Esophagus muscularis mucosa (tissue), 4 donors: ENCODE measurements at regions not wholly inside any gene's neighbourhood (a gene's known extent, or its start where the extent isn't known, plus 50 kb on each side); places are given as distances from the start of the nearest gene placed in this dataset.

ENCODE experiments used
- DNase-seq: peaks from one replicate; pipeline ENCODE4 v3.0.0-alpha.2; 2017; ENCODE audit errors: extremely low spot score
- H3K27ac ChIP-seq, 4 donors: fragments of 200-600 bp; sonication (generic); replicated peaks in 1 of 4; 1 replicate in 3 of 4; 2 replicates in 1 of 4; pipeline ENCODE4 v1.5.1; 2016 to 2019; ENCODE audit warnings: mild to moderate bottlenecking in 1 of 4
- H3K27me3 ChIP-seq, 4 donors: fragments of 200-600 bp; sonication (generic); one replicate each; pipeline versions ENCODE4 v1.5.1 to v1.6.0; 2016 to 2019
- H3K36me3 ChIP-seq, 4 donors: fragments of 200-600 bp; sonication (generic); one replicate each; pipeline ENCODE4 v1.5.1; 2016 to 2019
- H3K4me1 ChIP-seq, 4 donors: fragments of 200-600 bp; sonication (generic); one replicate each; pipeline ENCODE4 v1.5.1; 2016 to 2019
- H3K4me3 ChIP-seq, 4 donors: fragments of 200-600 bp; sonication (generic); 1 replicate in 2 of 4; 2 replicates in 2 of 4; pipeline ENCODE4 v1.5.1; 2016 to 2019; ENCODE audit warnings: mild to moderate bottlenecking in 4 of 4, moderate library complexity in 1 of 4
- H3K9me3 ChIP-seq, 4 donors: fragments of 200-600 bp; sonication (generic); 1 replicate in 3 of 4; 2 replicates in 1 of 4; pipeline ENCODE4 v1.5.1; 2016 to 2019
- EP300 ChIP-seq: sonication (generic); formaldehyde crosslinking; IDR thresholded peaks from one replicate; pipeline ENCODE4 v1.6.1; 2017; ENCODE audit warnings: antibody characterized with exemption
- POLR2A ChIP-seq: fragments of 450-650 bp; IDR thresholded peaks from one replicate; pipeline ENCODE4 v1.6.1; 2017; ENCODE audit warnings: antibody characterized with exemption, moderate library complexity, mild to moderate bottlenecking, low read depth
- POLR2AphosphoS5 ChIP-seq, 2 donors: sonication (generic); formaldehyde crosslinking; IDR thresholded peaks; one replicate each; pipeline ENCODE4 v1.6.1; 2017; ENCODE audit warnings: antibody characterized with exemption in 2 of 2
- WGBS: methylation state at CpG from one replicate; pipeline ENCODE4 v1.1.5; 2018; 5-methylcytosine and 5-hydroxymethylcytosine counted together
- intact Hi-C: fragments of 100-400 bp; cut with DNase I; formaldehyde crosslinking; loops from one replicate; pipeline ENCODE4 v1.15.1; 2023
- TF ChIP-seq, protein P1 (sequence below), 3 experiments: fragments of 200-600 bp in 2 of 3; fragments of 450-650 bp in 1 of 3; sonication (generic) in 2 of 3; IDR thresholded peaks; one replicate each; pipeline ENCODE4 v1.5.1; 2017 to 2019; ENCODE audit warnings: antibody characterized with exemption in 3 of 3, mild to moderate bottlenecking in 2 of 3, moderate library complexity in 1 of 3

GRCh38 chr1:11399250-11399649 is 79.7 kb upstream of the DISP3 start:
- TF ChIP-seq POLR2AphosphoS5 (IDR thresholded peaks at IDR 0.05) (no peak), EP300 (no peak), POLR2A (no peak)
- TF ChIP-seq, protein P1, sequence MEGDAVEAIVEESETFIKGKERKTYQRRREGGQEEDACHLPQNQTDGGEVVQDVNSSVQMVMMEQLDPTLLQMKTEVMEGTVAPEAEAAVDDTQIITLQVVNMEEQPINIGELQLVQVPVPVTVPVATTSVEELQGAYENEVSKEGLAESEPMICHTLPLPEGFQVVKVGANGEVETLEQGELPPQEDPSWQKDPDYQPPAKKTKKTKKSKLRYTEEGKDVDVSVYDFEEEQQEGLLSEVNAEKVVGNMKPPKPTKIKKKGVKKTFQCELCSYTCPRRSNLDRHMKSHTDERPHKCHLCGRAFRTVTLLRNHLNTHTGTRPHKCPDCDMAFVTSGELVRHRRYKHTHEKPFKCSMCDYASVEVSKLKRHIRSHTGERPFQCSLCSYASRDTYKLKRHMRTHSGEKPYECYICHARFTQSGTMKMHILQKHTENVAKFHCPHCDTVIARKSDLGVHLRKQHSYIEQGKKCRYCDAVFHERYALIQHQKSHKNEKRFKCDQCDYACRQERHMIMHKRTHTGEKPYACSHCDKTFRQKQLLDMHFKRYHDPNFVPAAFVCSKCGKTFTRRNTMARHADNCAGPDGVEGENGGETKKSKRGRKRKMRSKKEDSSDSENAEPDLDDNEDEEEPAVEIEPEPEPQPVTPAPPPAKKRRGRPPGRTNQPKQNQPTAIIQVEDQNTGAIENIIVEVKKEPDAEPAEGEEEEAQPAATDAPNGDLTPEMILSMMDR (IDR thresholded peaks at IDR 0.05) = no peak
- H3K4me1 ChIP-seq = no peaks in the 10 kb centered on the region
- DNase-seq = no peak
- 87% methylated on average over 6 of the region's 6 CpGs for WGBS
- H3K36me3 ChIP-seq = no peaks in the 10 kb centered on the region
- H3K9me3 ChIP-seq = peaks cover 0 to 4% (median 0%) of the 10 kb centered on the region in 4 donors
- no peak overlapping the region for H3K4me3 ChIP-seq
- H3K27me3 ChIP-seq = peaks cover 0 to 72% (median 2%) of the 10 kb centered on the region in 4 donors
- intact Hi-C loops = no loop called here
- no peak overlapping the region for H3K27ac ChIP-seq

DNA sequence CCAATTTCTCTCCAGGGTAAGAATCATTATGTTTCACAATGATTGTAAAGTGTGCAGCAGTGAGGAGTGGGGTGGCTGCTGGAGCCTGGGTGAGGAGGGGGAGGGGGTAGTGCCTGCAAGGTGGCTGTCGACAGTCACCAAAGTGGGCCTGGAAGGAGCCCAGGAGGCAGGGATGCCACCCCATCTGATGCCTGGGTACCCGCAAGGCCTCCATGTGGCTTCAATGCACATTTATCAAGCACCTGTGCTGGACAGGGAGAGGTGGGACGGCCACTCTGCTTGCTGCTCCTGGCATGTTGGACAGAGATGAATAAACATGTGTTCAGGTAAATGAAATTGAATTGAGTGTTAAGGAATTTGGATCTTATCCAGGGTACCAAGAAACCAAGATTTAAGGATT is 78.8 kb upstream of the DISP3 start:
- no peak for TF ChIP-seq EP300
- TF ChIP-seq POLR2AphosphoS5 (IDR thresholded peaks at IDR 0.05) = no peak
- TF ChIP-seq, protein P1 (IDR thresholded peaks at IDR 0.05) = no peak
- TF ChIP-seq POLR2A = no peak
- no peak overlapping the region for H3K27ac ChIP-seq
- peaks cover 0 to 63% (median 0%) of the 10 kb centered on the region in 4 donors for H3K27me3 ChIP-seq
- 82% methylated on average over 3 of the region's 3 CpGs for WGBS
- DNase-seq = no peak
- no peak overlapping the region for H3K4me3 ChIP-seq
- intact Hi-C loops = no loop called here
- H3K36me3 ChIP-seq = no peaks in the 10 kb centered on the region
- no peaks in the 10 kb centered on the region for H3K4me1 ChIP-seq
- H3K9me3 ChIP-seq = peaks cover 0 to 4% (median 0%) of the 10 kb centered on the region in 4 donors

DNA sequence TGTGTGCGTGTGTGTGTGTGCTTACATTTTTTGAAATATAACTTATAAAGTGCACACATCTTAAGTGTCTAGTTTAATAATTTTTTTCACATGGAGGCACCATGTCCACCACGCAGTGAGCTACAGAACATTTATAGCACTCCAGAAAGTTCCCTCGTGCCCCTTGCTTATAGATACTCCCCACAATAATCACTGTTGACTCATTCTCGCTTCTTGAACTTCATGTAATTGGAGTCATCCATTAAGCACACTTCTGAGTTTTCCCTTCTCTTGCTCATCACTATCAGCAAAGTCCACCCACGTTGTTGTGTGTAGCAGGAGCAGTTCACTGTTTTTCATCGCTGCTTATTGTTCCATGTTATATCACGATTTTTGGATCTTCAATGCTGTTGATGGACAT is 78.4 kb upstream of the DISP3 start:
- 84% methylated on average over 7 of the region's 7 CpGs for WGBS
- H3K4me1 ChIP-seq = no peaks in the 10 kb centered on the region
- TF ChIP-seq, protein P1 (IDR thresholded peaks at IDR 0.05) = no peak
- TF ChIP-seq EP300 (no peak), POLR2A (no peak), POLR2AphosphoS5 (IDR thresholded peaks at IDR 0.05) (no peak)
- peaks cover 0 to 59% (median 0%) of the 10 kb centered on the region in 4 donors for H3K27me3 ChIP-seq
- no peak overlapping the region for H3K27ac ChIP-seq
- DNase-seq = no peak
- intact Hi-C loops = no loop called here
- peaks cover 0 to 4% (median 0%) of the 10 kb centered on the region in 4 donors for H3K9me3 ChIP-seq
- H3K36me3 ChIP-seq = no peaks in the 10 kb centered on the region
- no peak overlapping the region for H3K4me3 ChIP-seq

DNA sequence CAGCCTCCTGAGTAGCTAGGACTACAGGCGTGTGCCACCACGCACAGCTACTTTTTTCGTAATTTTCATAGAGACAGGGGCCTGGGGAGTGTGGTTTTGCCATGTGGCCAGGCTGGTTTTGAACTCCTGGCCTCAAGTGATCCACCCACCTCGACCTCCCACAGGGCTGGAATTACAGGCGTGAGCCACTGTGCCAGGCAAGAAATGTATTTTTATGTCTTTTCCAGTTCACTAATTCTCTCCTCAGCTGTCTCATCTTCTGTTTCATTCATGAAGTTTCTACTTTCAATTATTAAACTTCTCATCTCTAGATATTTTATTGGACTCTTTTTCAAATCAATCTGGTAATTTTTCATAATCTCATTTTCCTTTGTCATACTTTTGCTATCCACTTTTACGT is 72.1 kb upstream of the DISP3 start:
- TF ChIP-seq EP300 = no peak
- TF ChIP-seq, protein P1 (IDR thresholded peaks at IDR 0.05) = no peak
- TF ChIP-seq POLR2AphosphoS5 (IDR thresholded peaks at IDR 0.05) = no peak
- no peak for TF ChIP-seq POLR2A
- intact Hi-C loops = no loop called here
- Histone ChIP-seq H3K4me3 (no peak overlapping the region), H3K9me3 (peaks cover 0 to 10% (median 6%) of the 10 kb centered on the region in 4 donors), H3K4me1 (no peaks in the 10 kb centered on the region), H3K27me3 (peaks cover 0 to 53% (median 0%) of the 10 kb centered on the region in 4 donors), H3K36me3 (no peaks in the 10 kb centered on the region), H3K27ac (no peak overlapping the region)
- no peak for DNase-seq
- WGBS = 72% methylated on average over 6 of the region's 6 CpGs
